ENCODE measurements at regions not wholly inside any gene's neighbourhood (a gene's known extent, or its start where the extent isn't known, plus 50 kb on each side); places are given as distances from the start of the nearest gene placed in this dataset.

DNA sequence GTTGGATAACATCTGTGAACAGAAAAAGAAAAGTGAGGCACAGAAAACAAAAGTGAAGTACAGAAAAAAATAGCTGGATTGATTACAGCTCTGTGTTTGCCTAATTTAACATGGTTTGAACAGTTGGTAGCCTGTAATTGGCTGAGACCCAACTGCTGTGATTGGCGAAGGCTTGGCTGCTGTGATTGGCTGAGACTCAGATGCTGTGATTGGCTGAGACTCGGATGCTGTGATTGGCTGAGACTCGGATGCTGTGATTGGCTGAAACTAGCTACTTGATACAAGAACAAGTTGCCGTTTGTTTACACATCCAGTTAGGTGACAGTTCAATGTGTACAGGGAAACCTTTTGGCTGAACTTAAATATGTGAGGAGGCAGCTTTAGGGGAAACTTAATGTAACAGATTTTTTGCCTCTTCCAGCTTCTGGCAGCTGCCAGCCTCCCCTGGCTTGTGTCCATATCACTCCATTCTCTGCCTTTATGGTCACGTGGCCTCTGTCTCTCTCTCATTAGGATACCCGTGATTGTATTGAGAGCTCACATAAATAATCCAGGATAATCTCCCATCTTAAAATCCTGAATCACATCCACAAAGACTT, 223.4 kb upstream of the FOXA2 start:
- Histone ChIP-seq H3F3A (ENCODE audit: low read depth) (peaks cover 10% of the 10 kb centered on the region), H3K4me2 (no peak overlapping the region), H3K9ac (no peak overlapping the region), H3K9me3 (ENCODE audit: low read depth) (no peaks in the 10 kb centered on the region), H2AFZ (replicated peaks) (no peak overlapping the region), H3K4me1 (peaks cover 22% of the 10 kb centered on the region), H3K36me3 (no peaks in the 10 kb centered on the region), H3K4me3 (no peak overlapping the region), H3K27ac (no peak overlapping the region), H4K20me1 (ENCODE audit: low read depth) (no peaks in the 10 kb centered on the region), H3K79me2 (ENCODE audit: low read depth) (no peaks in the 10 kb centered on the region), H3K27me3 (no peaks in the 10 kb centered on the region)
- no peak overlapping the region for H3K4me3 Mint-ChIP-seq
- peaks cover 39% of the 10 kb centered on the region for H3K4me1 Mint-ChIP-seq
- peaks cover 18% of the 10 kb centered on the region for H3K27me3 Mint-ChIP-seq (ENCODE audit: insufficient read depth, low read depth)
- H3K36me3 Mint-ChIP-seq: no peaks in the 10 kb centered on the region
- no peak overlapping the region for H3K27ac Mint-ChIP-seq
- no peaks in the 10 kb centered on the region for H3K9me3 Mint-ChIP-seq
- no peak for TF ChIP-seq EZH2 (IDR thresholded peaks at IDR 0.05)
- TF ChIP-seq, protein P1, sequence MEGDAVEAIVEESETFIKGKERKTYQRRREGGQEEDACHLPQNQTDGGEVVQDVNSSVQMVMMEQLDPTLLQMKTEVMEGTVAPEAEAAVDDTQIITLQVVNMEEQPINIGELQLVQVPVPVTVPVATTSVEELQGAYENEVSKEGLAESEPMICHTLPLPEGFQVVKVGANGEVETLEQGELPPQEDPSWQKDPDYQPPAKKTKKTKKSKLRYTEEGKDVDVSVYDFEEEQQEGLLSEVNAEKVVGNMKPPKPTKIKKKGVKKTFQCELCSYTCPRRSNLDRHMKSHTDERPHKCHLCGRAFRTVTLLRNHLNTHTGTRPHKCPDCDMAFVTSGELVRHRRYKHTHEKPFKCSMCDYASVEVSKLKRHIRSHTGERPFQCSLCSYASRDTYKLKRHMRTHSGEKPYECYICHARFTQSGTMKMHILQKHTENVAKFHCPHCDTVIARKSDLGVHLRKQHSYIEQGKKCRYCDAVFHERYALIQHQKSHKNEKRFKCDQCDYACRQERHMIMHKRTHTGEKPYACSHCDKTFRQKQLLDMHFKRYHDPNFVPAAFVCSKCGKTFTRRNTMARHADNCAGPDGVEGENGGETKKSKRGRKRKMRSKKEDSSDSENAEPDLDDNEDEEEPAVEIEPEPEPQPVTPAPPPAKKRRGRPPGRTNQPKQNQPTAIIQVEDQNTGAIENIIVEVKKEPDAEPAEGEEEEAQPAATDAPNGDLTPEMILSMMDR (IDR thresholded peaks at IDR 0.05): no peak
- TF ChIP-seq EZH2phosphoT487 (IDR thresholded peaks at IDR 0.05): no peak
- DNase-seq (ENCODE audit: low spot score): no peak

DNA sequence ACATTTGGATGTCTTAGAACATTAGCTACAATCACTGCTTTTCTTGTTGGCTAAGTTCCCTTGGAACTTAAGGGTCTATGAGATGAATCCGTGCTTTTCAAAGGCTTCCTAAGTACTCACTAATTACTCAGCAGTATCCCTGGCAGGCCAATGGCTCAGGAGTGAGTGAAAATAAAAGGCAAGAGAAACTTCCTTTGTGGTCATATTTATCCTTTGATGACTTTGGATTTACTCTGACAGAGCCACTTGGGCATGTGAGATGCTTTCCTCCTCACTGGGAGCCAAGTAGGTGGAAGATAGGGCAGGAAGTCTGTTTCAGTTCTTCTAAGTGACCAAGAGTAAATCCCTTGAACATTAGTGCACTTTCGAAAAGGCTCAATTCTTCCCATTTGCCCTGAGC, 224.3 kb upstream of the FOXA2 start:
- Mint-ChIP-seq H3K9me3 (no peaks in the 10 kb centered on the region), H3K27me3 (ENCODE audit: insufficient read depth, low read depth) (peaks cover 18% of the 10 kb centered on the region), H3K36me3 (no peaks in the 10 kb centered on the region), H3K27ac (no peak overlapping the region), H3K4me3 (no peak overlapping the region), H3K4me1 (peaks cover 46% of the 10 kb centered on the region)
- TF ChIP-seq EZH2phosphoT487 (IDR thresholded peaks at IDR 0.05) (no peak), EZH2 (IDR thresholded peaks at IDR 0.05) (no peak)
- TF ChIP-seq, protein P1 (IDR thresholded peaks at IDR 0.05): no peak
- no peaks in the 10 kb centered on the region for H3K9me3 ChIP-seq (ENCODE audit: low read depth)
- H3K27me3 ChIP-seq: no peaks in the 10 kb centered on the region
- H3K4me1 ChIP-seq: peaks cover 22% of the 10 kb centered on the region
- H3K4me3 ChIP-seq: no peak overlapping the region
- no peak overlapping the region for H3K9ac ChIP-seq
- H3K36me3 ChIP-seq: no peaks in the 10 kb centered on the region
- H3F3A ChIP-seq (ENCODE audit: low read depth): peaks cover 10% of the 10 kb centered on the region
- peak overlapping the region; percentile 65 for H3K27ac ChIP-seq
- H3K79me2 ChIP-seq (ENCODE audit: low read depth): no peaks in the 10 kb centered on the region
- H4K20me1 ChIP-seq (ENCODE audit: low read depth): no peaks in the 10 kb centered on the region
- DNase-seq (ENCODE audit: low spot score): no peak
- H3K4me2 ChIP-seq: no peak overlapping the region
- no peak overlapping the region for H2AFZ ChIP-seq (replicated peaks)

DNA sequence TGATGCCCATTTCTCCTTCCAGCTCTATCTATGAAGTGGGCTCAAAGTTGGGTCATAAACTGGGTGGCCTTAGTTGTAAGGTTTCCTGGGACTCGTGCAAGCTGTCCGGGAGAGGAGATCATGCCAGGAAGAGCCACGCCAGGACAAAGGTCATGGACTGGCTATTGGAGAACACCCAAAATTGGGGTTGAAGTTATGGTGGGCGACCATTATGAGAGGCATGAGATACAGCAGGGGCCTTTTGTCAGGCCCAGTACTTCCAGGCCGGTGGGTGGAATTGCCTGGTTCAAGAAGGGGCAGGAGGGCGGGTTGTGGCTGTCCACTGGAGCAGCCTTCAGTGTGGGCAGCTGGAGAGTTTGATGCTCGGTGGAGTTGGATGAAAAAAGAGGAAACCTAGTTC, 225.1 kb upstream of the SSTR4 start:
- TF ChIP-seq EZH2 (IDR thresholded peaks at IDR 0.05) (no peak), EZH2phosphoT487 (IDR thresholded peaks at IDR 0.05) (no peak)
- TF ChIP-seq, protein P1 (IDR thresholded peaks at IDR 0.05): no peak
- Histone ChIP-seq H3K4me2 (no peak overlapping the region), H3K27me3 (no peaks in the 10 kb centered on the region), H3K4me3 (no peak overlapping the region), H3F3A (ENCODE audit: low read depth) (peaks cover 10% of the 10 kb centered on the region), H3K79me2 (ENCODE audit: low read depth) (no peaks in the 10 kb centered on the region), H4K20me1 (ENCODE audit: low read depth) (no peaks in the 10 kb centered on the region), H2AFZ (replicated peaks) (no peak overlapping the region), H3K27ac (no peak overlapping the region), H3K36me3 (no peaks in the 10 kb centered on the region), H3K9ac (no peak overlapping the region), H3K9me3 (ENCODE audit: low read depth) (no peaks in the 10 kb centered on the region), H3K4me1 (peaks cover 22% of the 10 kb centered on the region)
- H3K27ac Mint-ChIP-seq: no peak overlapping the region
- H3K4me1 Mint-ChIP-seq: peaks cover 54% of the 10 kb centered on the region
- H3K4me3 Mint-ChIP-seq: no peak overlapping the region
- DNase-seq (ENCODE audit: low spot score): no peak
- no peaks in the 10 kb centered on the region for H3K36me3 Mint-ChIP-seq
- no peaks in the 10 kb centered on the region for H3K9me3 Mint-ChIP-seq
- H3K27me3 Mint-ChIP-seq (ENCODE audit: insufficient read depth, low read depth): peaks cover 15% of the 10 kb centered on the region
